ENCODE measurements at regions not wholly inside any gene's neighbourhood (a gene's known extent, or its start where the extent isn't known, plus 50 kb on each side); places are given as distances from the start of the nearest gene placed in this dataset.

- Histone ChIP-seq H3K4me2 (no peak overlapping the region), H3K4me1 (ENCODE audit: low read depth, poor library complexity, severe bottlenecking) (no peaks in the 10 kb centered on the region), H4K20me1 (ENCODE audit: insufficient read depth) (no peaks in the 10 kb centered on the region), H3K79me2 (ENCODE audit: insufficient read depth, low read depth) (no peaks in the 10 kb centered on the region), H2AFZ (ENCODE audit: low read depth) (no peak overlapping the region), H3K36me3 (ENCODE audit: insufficient read depth) (no peaks in the 10 kb centered on the region), H3K4me3 (IDR thresholded peaks at IDR 0.05; ENCODE audit: insufficient read depth, low read depth, low read length) (no peak overlapping the region), H3K9ac (no peak overlapping the region), H3K27ac (no peak overlapping the region), H3K27me3 (ENCODE audit: insufficient read depth, low read depth) (peaks cover 13% of the 10 kb centered on the region; the same call in 1 of the 2 replicates)
- TF ChIP-seq CTCF (conservative IDR thresholded peaks at IDR 0.05; ENCODE audit: low read depth, low read length) = no peak
Observed at GRCh38 chr17:43327834-43328420, 70.9 kb upstream of the ARL4D start.

- Histone ChIP-seq H3K4me2 (no peak overlapping the region), H4K20me1 (ENCODE audit: insufficient read depth) (no peaks in the 10 kb centered on the region), H3K27ac (no peak overlapping the region), H3K9ac (no peak overlapping the region), H2AFZ (ENCODE audit: low read depth) (no peak overlapping the region), H3K4me1 (ENCODE audit: low read depth, poor library complexity, severe bottlenecking) (no peaks in the 10 kb centered on the region), H3K4me3 (IDR thresholded peaks at IDR 0.05; ENCODE audit: insufficient read depth, low read depth, low read length) (no peak overlapping the region), H3K27me3 (ENCODE audit: insufficient read depth, low read depth) (peaks cover 13% of the 10 kb centered on the region; the same call in 1 of the 2 replicates), H3K36me3 (ENCODE audit: insufficient read depth) (no peaks in the 10 kb centered on the region), H3K79me2 (ENCODE audit: insufficient read depth, low read depth) (no peaks in the 10 kb centered on the region)
- no peak for TF ChIP-seq CTCF (conservative IDR thresholded peaks at IDR 0.05; ENCODE audit: low read depth, low read length)
Observed at GRCh38 chr17:43327421-43327820, 71.4 kb upstream of the ARL4D start.

- Histone ChIP-seq H3K4me3 (IDR thresholded peaks at IDR 0.05; ENCODE audit: insufficient read depth, low read depth, low read length) (no peak overlapping the region), H3K27ac (no peak overlapping the region), H3K4me1 (ENCODE audit: low read depth, poor library complexity, severe bottlenecking) (no peaks in the 10 kb centered on the region), H3K36me3 (ENCODE audit: insufficient read depth) (no peaks in the 10 kb centered on the region), H3K4me2 (no peak overlapping the region), H2AFZ (ENCODE audit: low read depth) (no peak overlapping the region), H4K20me1 (ENCODE audit: insufficient read depth) (no peaks in the 10 kb centered on the region), H3K79me2 (ENCODE audit: insufficient read depth, low read depth) (no peaks in the 10 kb centered on the region), H3K9ac (no peak overlapping the region), H3K27me3 (ENCODE audit: insufficient read depth, low read depth) (peaks cover 13% of the 10 kb centered on the region; the same call in 1 of the 2 replicates)
- no peak for TF ChIP-seq CTCF (conservative IDR thresholded peaks at IDR 0.05; ENCODE audit: low read depth, low read length)
Observed at GRCh38 chr17:43326490-43327275, 72.1 kb upstream of the ARL4D start.

GRCh38 chr17:43324205-43324893 is 74.4 kb upstream of the ARL4D start:
- Histone ChIP-seq H3K4me1 (ENCODE audit: low read depth, poor library complexity, severe bottlenecking) (no peaks in the 10 kb centered on the region), H3K36me3 (ENCODE audit: insufficient read depth) (no peaks in the 10 kb centered on the region), H3K79me2 (ENCODE audit: insufficient read depth, low read depth) (no peaks in the 10 kb centered on the region), H2AFZ (ENCODE audit: low read depth) (no peak overlapping the region), H3K27ac (no peak overlapping the region), H3K4me3 (IDR thresholded peaks at IDR 0.05; ENCODE audit: insufficient read depth, low read depth, low read length) (no peak overlapping the region), H4K20me1 (ENCODE audit: insufficient read depth) (no peaks in the 10 kb centered on the region), H3K4me2 (no peak overlapping the region), H3K27me3 (ENCODE audit: insufficient read depth, low read depth) (peaks cover 7% of the 10 kb centered on the region; the same call in 1 of the 2 replicates), H3K9ac (no peak overlapping the region)
- no peak for TF ChIP-seq CTCF (conservative IDR thresholded peaks at IDR 0.05; ENCODE audit: low read depth, low read length)
